A549 (cell line): ENCODE measurements at regions not wholly inside any gene's neighbourhood (a gene's known extent, or its start where the extent isn't known, plus 50 kb on each side); places are given as distances from the start of the nearest gene placed in this dataset.

ENCODE experiments used
- ATAC-seq, 2 experiments: fragments of 200-7000 bp in 1 of 2; fragments of >200 bp in 1 of 2; cut with Nextera tagmentation in 1 of 2; cut with Tn5 transposase in 1 of 2; 3 replicates each; pipeline versions ENCODE4 v1.8.0 to v1.9.1; 2018 to 2020; ENCODE audit warnings: mild to moderate bottlenecking in 1 of 2, moderate library complexity in 1 of 2
- CTCF ChIA-PET: fragments of 300-600 bp; sonication (Branson Sonifier 250); formaldehyde crosslinking; extraction: SDS; loops from one replicate; lab custom pipeline; 2021; ENCODE audit warnings: antibody characterized with exemption, inconsistent platforms; lab: Yijun Ruan, JAX
- POLR2A ChIA-PET: fragments of 350-600 bp; formaldehyde crosslinking; extraction: SDS; loops from one replicate; lab custom pipeline; 2021; ENCODE audit warnings: antibody characterized with exemption, inconsistent platforms; lab: Yijun Ruan, JAX
- DNase-seq, 2 experiments: peaks; one replicate each; pipeline versions ENCODE4 v3.0.0 to v3.0.0-alpha.2; 2011 to 2016; ENCODE audit warnings: low read depth in 1 of 2, low spot score in 1 of 2
- FAIRE-seq: peaks from 2 replicates; lab custom pipeline; 2011; peaks lifted over from hg19 to GRCh38; lab: Jason Lieb, UNC
- H3K27ac ChIP-seq, 2 experiments: fragments of >200 bp; sonication (Bioruptor Twin); formaldehyde crosslinking; 3 replicates each; pipeline ENCODE4 v1.5.1; 2016 to 2017
- H3K4me1 ChIP-seq: fragments of >200 bp; sonication (Bioruptor Twin); formaldehyde crosslinking; 3 replicates; pipeline ENCODE4 v1.6.1; 2016
- H3K4me2 ChIP-seq: fragments of >200 bp; sonication (Bioruptor Twin); formaldehyde crosslinking; 3 replicates; pipeline ENCODE4 v1.6.1; 2016
- H3K4me3 ChIP-seq: fragments of >200 bp; sonication (Bioruptor Twin); formaldehyde crosslinking; 3 replicates; pipeline ENCODE4 v1.5.1; 2016
- H3K9me3 ChIP-seq: fragments of >200 bp; sonication (Bioruptor Twin); formaldehyde crosslinking; 3 replicates; pipeline ENCODE4 v1.6.1; 2016
- ATOH8 ChIP-seq: fragments of 250-450 bp; sonication (Bioruptor Pico); IDR thresholded peaks from 2 replicates; pipeline ENCODE4 v1.5.0; 2020; ENCODE audit warnings: low read depth, mild to moderate bottlenecking, moderate library complexity
- BCL3 ChIP-seq: fragments of >200 bp; sonication (Bioruptor Twin); formaldehyde crosslinking; IDR thresholded peaks from 3 replicates; pipeline ENCODE4 v1.6.1; 2016
- BHLHE40 ChIP-seq: IDR thresholded peaks from 2 replicates; pipeline ENCODE4 v1.6.1; 2012; ENCODE audit warnings: low read depth, low read length, inconsistent platforms
- CBX2 ChIP-seq: fragments of 200-600 bp; sonication (generic); IDR thresholded peaks from 2 replicates; pipeline ENCODE4 v1.6.1; 2016; ENCODE audit warnings: low read depth, mild to moderate bottlenecking, borderline replicate concordance
- CEBPB ChIP-seq, 2 experiments: fragments of >200 bp in 1 of 2; sonication (Bioruptor Twin) in 1 of 2; formaldehyde crosslinking in 1 of 2; IDR thresholded peaks; 2 replicates each; pipeline ENCODE4 v1.6.1; 2012 to 2016
- CTCF ChIP-seq: fragments of >200 bp; sonication (Bioruptor Twin); formaldehyde crosslinking; IDR thresholded peaks from 3 replicates; pipeline ENCODE4 v1.5.1; 2016
- FOSB ChIP-seq: fragments of 250-450 bp; sonication (Bioruptor Pico); IDR thresholded peaks from 2 replicates; pipeline ENCODE4 v1.5.0; 2020; ENCODE audit warnings: mild to moderate bottlenecking, moderate library complexity
- HOXA7 ChIP-seq: fragments of 250-450 bp; sonication (Bioruptor Pico); IDR thresholded peaks from 2 replicates; pipeline ENCODE4 v1.5.0; 2020; ENCODE audit warnings: mild to moderate bottlenecking, moderate library complexity
- HOXB5 ChIP-seq: fragments of 250-450 bp; sonication (Bioruptor Pico); IDR thresholded peaks from 2 replicates; pipeline ENCODE4 v1.5.0; 2020; ENCODE audit warnings: mild to moderate bottlenecking, moderate library complexity
- JUN ChIP-seq, 2 experiments: fragments of >200 bp; sonication (Bioruptor Twin); formaldehyde crosslinking; IDR thresholded peaks; 2 replicates in 1 of 2; 3 replicates in 1 of 2; pipeline ENCODE4 v1.6.1; 2016 to 2017
- MAZ ChIP-seq: fragments of 150-350 bp; IDR thresholded peaks from 2 replicates; pipeline ENCODE4 v1.6.1; 2014; ENCODE audit warnings: antibody characterized with exemption, low read depth, low read length, borderline replicate concordance
- MYC ChIP-seq: IDR thresholded peaks from 2 replicates; pipeline ENCODE4 v1.6.1; 2012; ENCODE audit warnings: mild to moderate bottlenecking, inconsistent platforms, low read length, improper control_type of control experiment, borderline replicate concordance
- NFE2L2 ChIP-seq: fragments of 150-350 bp; conservative IDR thresholded peaks from 2 replicates; pipeline ENCODE4 v1.6.1; 2014; ENCODE audit warnings: low read length
- POLR2A ChIP-seq: IDR thresholded peaks from 2 replicates; pipeline ENCODE4 v1.6.1; 2012; ENCODE audit warnings: mild to moderate bottlenecking, low read length
- POLR2AphosphoS2 ChIP-seq: conservative IDR thresholded peaks from 2 replicates; pipeline ENCODE4 v1.6.1; 2012; ENCODE audit warnings: low read length, improper control_type of control experiment, inconsistent platforms
- RAD21 ChIP-seq, 2 experiments: fragments of >200 bp in 1 of 2; sonication (Bioruptor Twin) in 1 of 2; formaldehyde crosslinking in 1 of 2; IDR thresholded peaks in 1 of 2; conservative IDR thresholded peaks in 1 of 2; 2 replicates in 1 of 2; 3 replicates in 1 of 2; pipeline ENCODE4 v1.6.1; 2012 to 2018; ENCODE audit warnings: inconsistent platforms in 1 of 2
- RARB ChIP-seq: fragments of 250-450 bp; sonication (Bioruptor Pico); IDR thresholded peaks from 2 replicates; pipeline ENCODE4 v1.8.0; 2021; ENCODE audit warnings: mild to moderate bottlenecking, moderate library complexity
- RNF2 ChIP-seq: fragments of 200-600 bp; sonication (generic); IDR thresholded peaks from 2 replicates; pipeline ENCODE4 v1.6.1; 2016; ENCODE audit warnings: low read depth, mild to moderate bottlenecking, antibody characterized with exemption, moderate library complexity, borderline replicate concordance
- TFCP2L1 ChIP-seq: fragments of 250-450 bp; sonication (Bioruptor Pico); IDR thresholded peaks from 2 replicates; pipeline ENCODE4 v1.5.0; 2021; ENCODE audit warnings: mild to moderate bottlenecking
- USF2 ChIP-seq: fragments of 450-650 bp; IDR thresholded peaks from 2 replicates; pipeline ENCODE4 v1.6.1; 2014; ENCODE audit warnings: antibody characterized with exemption
- WGBS: methylation state at CpG from one replicate; pipeline ENCODE4 v1.1.6; 2017; ENCODE audit errors: missing lambda C conversion rate; 5-methylcytosine and 5-hydroxymethylcytosine counted together
- TF ChIP-seq, protein P1 (sequence below): IDR thresholded peaks from 2 replicates; pipeline ENCODE4 v1.6.1; 2012; ENCODE audit warnings: low read depth, borderline replicate concordance
- TF ChIP-seq, protein P2 (sequence below): fragments of 200-600 bp; sonication (generic); IDR thresholded peaks from 2 replicates; pipeline ENCODE4 v1.6.1; 2016; ENCODE audit warnings: antibody characterized with exemption, mild to moderate bottlenecking, moderate library complexity
- TF ChIP-seq, protein P3 (sequence below): IDR thresholded peaks from 2 replicates; pipeline ENCODE4 v1.6.1; 2012

- peak; percentile 38 to 53; a peak in 5 of 6 replicates for ATAC-seq
- CTCF ChIA-PET: interaction anchor here (0.7 to 1.3 kb wide), 3 partner anchors 195 to 315 kb away, joined by 3 to 4 read pairs (median 3); no protein-coding TSS in a partner anchor
- TF ChIP-seq USF2 (peak; percentile 98), BHLHE40 (peak; percentile 27; the same call in 1 of the 2 replicates), POLR2A (no peak), RNF2 (peak; percentile 71; the same call in 1 of the 2 replicates), HOXA7 (CRISPR knock-in tag) (no peak), CEBPB (IDR thresholded peaks at IDR 0.05) (peak in 1 of 2 experiments; percentile 15; a peak in 1 of 4 replicates), MYC (peak; percentile 75), CTCF (no peak), MAZ (no peak), JUN (IDR thresholded peaks at IDR 0.05) (peak; percentile 18 to 45; a peak in 3 of 5 replicates), POLR2AphosphoS2 (no peak), CBX2 (no peak), RAD21 (conservative IDR thresholded peaks at IDR 0.05 in 1 of 2, IDR thresholded peaks at IDR 0.05 in 1 of 2) (peak in 1 of 2 experiments; percentile 20; a peak in 2 of 5 replicates), TFCP2L1 (no peak), BCL3 (0 out of 3 replicates have a peak, but pooled peaks have one; percentile 15), ATOH8 (no peak), RARB (no peak), FOSB (CRISPR knock-in tag) (0 out of 2 replicates have a peak, but pooled peaks have one; percentile 34), NFE2L2 (no peak), HOXB5 (CRISPR knock-in tag) (0 out of 2 replicates have a peak, but pooled peaks have one; percentile 13)
- TF ChIP-seq, protein P1, sequence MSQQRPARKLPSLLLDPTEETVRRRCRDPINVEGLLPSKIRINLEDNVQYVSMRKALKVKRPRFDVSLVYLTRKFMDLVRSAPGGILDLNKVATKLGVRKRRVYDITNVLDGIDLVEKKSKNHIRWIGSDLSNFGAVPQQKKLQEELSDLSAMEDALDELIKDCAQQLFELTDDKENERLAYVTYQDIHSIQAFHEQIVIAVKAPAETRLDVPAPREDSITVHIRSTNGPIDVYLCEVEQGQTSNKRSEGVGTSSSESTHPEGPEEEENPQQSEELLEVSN: peak; percentile 22; the same call in 1 of the 2 replicates
- TF ChIP-seq, protein P2, sequence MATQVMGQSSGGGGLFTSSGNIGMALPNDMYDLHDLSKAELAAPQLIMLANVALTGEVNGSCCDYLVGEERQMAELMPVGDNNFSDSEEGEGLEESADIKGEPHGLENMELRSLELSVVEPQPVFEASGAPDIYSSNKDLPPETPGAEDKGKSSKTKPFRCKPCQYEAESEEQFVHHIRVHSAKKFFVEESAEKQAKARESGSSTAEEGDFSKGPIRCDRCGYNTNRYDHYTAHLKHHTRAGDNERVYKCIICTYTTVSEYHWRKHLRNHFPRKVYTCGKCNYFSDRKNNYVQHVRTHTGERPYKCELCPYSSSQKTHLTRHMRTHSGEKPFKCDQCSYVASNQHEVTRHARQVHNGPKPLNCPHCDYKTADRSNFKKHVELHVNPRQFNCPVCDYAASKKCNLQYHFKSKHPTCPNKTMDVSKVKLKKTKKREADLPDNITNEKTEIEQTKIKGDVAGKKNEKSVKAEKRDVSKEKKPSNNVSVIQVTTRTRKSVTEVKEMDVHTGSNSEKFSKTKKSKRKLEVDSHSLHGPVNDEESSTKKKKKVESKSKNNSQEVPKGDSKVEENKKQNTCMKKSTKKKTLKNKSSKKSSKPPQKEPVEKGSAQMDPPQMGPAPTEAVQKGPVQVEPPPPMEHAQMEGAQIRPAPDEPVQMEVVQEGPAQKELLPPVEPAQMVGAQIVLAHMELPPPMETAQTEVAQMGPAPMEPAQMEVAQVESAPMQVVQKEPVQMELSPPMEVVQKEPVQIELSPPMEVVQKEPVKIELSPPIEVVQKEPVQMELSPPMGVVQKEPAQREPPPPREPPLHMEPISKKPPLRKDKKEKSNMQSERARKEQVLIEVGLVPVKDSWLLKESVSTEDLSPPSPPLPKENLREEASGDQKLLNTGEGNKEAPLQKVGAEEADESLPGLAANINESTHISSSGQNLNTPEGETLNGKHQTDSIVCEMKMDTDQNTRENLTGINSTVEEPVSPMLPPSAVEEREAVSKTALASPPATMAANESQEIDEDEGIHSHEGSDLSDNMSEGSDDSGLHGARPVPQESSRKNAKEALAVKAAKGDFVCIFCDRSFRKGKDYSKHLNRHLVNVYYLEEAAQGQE: peak; percentile 67
- TF ChIP-seq, protein P3, sequence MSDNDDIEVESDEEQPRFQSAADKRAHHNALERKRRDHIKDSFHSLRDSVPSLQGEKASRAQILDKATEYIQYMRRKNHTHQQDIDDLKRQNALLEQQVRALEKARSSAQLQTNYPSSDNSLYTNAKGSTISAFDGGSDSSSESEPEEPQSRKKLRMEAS: peak; percentile 79
- TF ChIP-seq, all 56 proteins: peak for 13
- H3K27ac ChIP-seq: peak overlapping the region; percentile 98 to 99
- H3K4me1 ChIP-seq: peaks cover 36% of the 10 kb centered on the region
- H3K9me3 ChIP-seq: no peaks in the 10 kb centered on the region
- no peak for FAIRE-seq
- peak; percentile 80 to 88 for DNase-seq
- WGBS: 1% methylated on average over 52 of the region's 63 CpGs
- peak overlapping the region; percentile 78 for H3K4me3 ChIP-seq
- POLR2A ChIA-PET: interaction anchor here (0.6 to 2.2 kb wide), 7 partner anchors 19 to 518 kb away, joined by 3 to 13 read pairs (median 3); no protein-coding TSS in a partner anchor
- peak overlapping the region; percentile 98 for H3K4me2 ChIP-seq
These were observed 220.1 kb upstream of the MKLN1 start for GRCh38 chr7:131107337-131108211.
